Naive thymus-derived CD8-positive, alpha-beta T cell (primary cell): ENCODE measurements at regions not wholly inside any gene's neighbourhood (a gene's known extent, or its start where the extent isn't known, plus 50 kb on each side); places are given as distances from the start of the nearest gene placed in this dataset.

Experiments
- ATAC-seq, 2 donors: fragments of 150-1000 bp; cut with Tn5 transposase in 1 of 2; sonication (Bioruptor Pico), chemical (Tn5 transposase) in 1 of 2; 1 replicate in 1 of 2; 2 replicates in 1 of 2; pipeline ENCODE4 v1.10.0; 2021; ENCODE audit warnings: mild to moderate bottlenecking in 2 of 2, moderate library complexity in 2 of 2
- POLR2A ChIA-PET: fragments of 350-600 bp; sonication (Branson Sonifier 250); formaldehyde crosslinking; loops from one replicate; lab custom pipeline; 2021; ENCODE audit warnings: antibody characterized with exemption; lab: Charles Lee
- DNase-seq, 10 donors: peaks; one replicate each; pipeline versions ENCODE4 v3.0.0 to v3.0.0-alpha.2; 2020 to 2022
- H3K27ac Mint-ChIP-seq, 10 donors: one replicate each; pipeline ENCODE4 v1.8.0; 2020 to 2022; ENCODE audit warnings: mild to moderate bottlenecking in 10 of 10, mixed read lengths in 10 of 10, moderate library complexity in 4 of 10, inconsistent platforms in 1 of 10
- H3K27me3 Mint-ChIP-seq, 5 donors: one replicate each; pipeline ENCODE4 v1.8.0; 2021 to 2022; ENCODE audit warnings: mixed read lengths in 5 of 5
- H3K36me3 Mint-ChIP-seq, 3 donors: one replicate each; pipeline ENCODE4 v1.8.0; 2020 to 2022; ENCODE audit warnings: mixed read lengths in 3 of 3, mild to moderate bottlenecking in 2 of 3, inconsistent platforms in 1 of 3
- H3K4me1 Mint-ChIP-seq, 4 donors: one replicate each; pipeline ENCODE4 v1.8.0; 2021 to 2022; ENCODE audit warnings: mixed read lengths in 4 of 4
- H3K4me3 Mint-ChIP-seq, 10 donors: one replicate each; pipeline ENCODE4 v1.8.0; 2020 to 2022; ENCODE audit warnings: mild to moderate bottlenecking in 10 of 10, mixed read lengths in 10 of 10, moderate library complexity in 6 of 10, inconsistent platforms in 1 of 10
- H3K9me3 Mint-ChIP-seq, 9 donors: one replicate each; pipeline ENCODE4 v1.8.0; 2020 to 2022; ENCODE audit warnings: mixed read lengths in 9 of 9, mild to moderate bottlenecking in 3 of 9, inconsistent platforms in 1 of 9, moderate library complexity in 1 of 9

GRCh38 chr20:52025938-52026337, 165.6 kb downstream of the ZFP64 start:
- Mint-ChIP-seq H3K36me3 (no peaks in the 10 kb centered on the region), H3K27me3 (peaks cover 0 to 2% (median 0%) of the 10 kb centered on the region in 5 donors), H3K4me3 (no peak overlapping the region), H3K9me3 (no peaks in the 10 kb centered on the region), H3K27ac (no peak overlapping the region), H3K4me1 (peaks cover 0 to 6% (median 2%) of the 10 kb centered on the region in 4 donors)
- POLR2A ChIA-PET: no interaction called here
- DNase-seq: no peak
- ATAC-seq: no peak

GRCh38 chr20:52019313-52019712, 172.3 kb downstream of the ZFP64 start:
- Mint-ChIP-seq H3K36me3 (no peaks in the 10 kb centered on the region), H3K27ac (no peak overlapping the region), H3K27me3 (no peaks in the 10 kb centered on the region), H3K4me1 (no peaks in the 10 kb centered on the region), H3K9me3 (no peaks in the 10 kb centered on the region), H3K4me3 (no peak overlapping the region)
- no peak for DNase-seq
- no peak for ATAC-seq
- POLR2A ChIA-PET: no interaction called here

- POLR2A ChIA-PET: interaction anchor here (0.7 kb wide), 1 partner anchor 1772 kb away, joined by 4 read pairs; no protein-coding TSS in a partner anchor
- Mint-ChIP-seq H3K4me1 (no peaks in the 10 kb centered on the region), H3K9me3 (peaks cover 0 to 4% (median 0%) of the 10 kb centered on the region in 9 donors), H3K27ac (no peak overlapping the region), H3K4me3 (no peak overlapping the region), H3K27me3 (peaks cover 0 to 3% (median 0%) of the 10 kb centered on the region in 5 donors), H3K36me3 (peaks cover 0 to 4% (median 0%) of the 10 kb centered on the region in 3 donors)
- no peak for ATAC-seq
- DNase-seq: no peak
These were observed 173.8 kb downstream of the ZFP64 start for GRCh38 chr20:52017669-52018317.

GRCh38 chr20:52016022-52016421, 175.6 kb downstream of the ZFP64 start:
- ATAC-seq: no peak
- POLR2A ChIA-PET: no interaction called here

GRCh38 chr20:52015155-52015554, 176.4 kb downstream of the ZFP64 start:
- ATAC-seq: no peak
- DNase-seq: no peak
- H3K36me3 Mint-ChIP-seq: peaks cover 0 to 17% (median 8%) of the 10 kb centered on the region in 3 donors
- peaks cover 0 to 21% (median 13%) of the 10 kb centered on the region in 9 donors for H3K9me3 Mint-ChIP-seq
- no peak overlapping the region for H3K27ac Mint-ChIP-seq
- POLR2A ChIA-PET: no interaction called here
- no peak overlapping the region for H3K4me3 Mint-ChIP-seq
- H3K4me1 Mint-ChIP-seq: no peaks in the 10 kb centered on the region
- peaks cover 0 to 4% (median 0%) of the 10 kb centered on the region in 5 donors for H3K27me3 Mint-ChIP-seq

More at GRCh38 chr20:52016022-52016421, 175.6 kb downstream of the ZFP64 start:
- peaks cover 0 to 17% (median 6%) of the 10 kb centered on the region in 3 donors for H3K36me3 Mint-ChIP-seq
- peaks cover 0 to 13% (median 5%) of the 10 kb centered on the region in 9 donors for H3K9me3 Mint-ChIP-seq
- H3K4me1 Mint-ChIP-seq: no peaks in the 10 kb centered on the region
- H3K27me3 Mint-ChIP-seq: peaks cover 0 to 4% (median 0%) of the 10 kb centered on the region in 5 donors
- H3K4me3 Mint-ChIP-seq: no peak overlapping the region
- H3K27ac Mint-ChIP-seq: no peak overlapping the region
- no peak for DNase-seq

- POLR2A ChIA-PET: no interaction called here
- Mint-ChIP-seq H3K27ac (no peak overlapping the region), H3K9me3 (peaks cover 0 to 24% (median 16%) of the 10 kb centered on the region in 9 donors), H3K27me3 (peaks cover 0 to 5% (median under 1%) of the 10 kb centered on the region in 5 donors), H3K4me3 (no peak overlapping the region), H3K4me1 (no peaks in the 10 kb centered on the region), H3K36me3 (peaks cover 0 to 17% (median 10%) of the 10 kb centered on the region in 3 donors)
- no peak for DNase-seq
- no peak for ATAC-seq
These were observed 179.5 kb downstream of the ZFP64 start for GRCh38 chr20:52012079-52012478.

GRCh38 chr20:52011093-52011492, 180.5 kb downstream of the ZFP64 start:
- H3K4me3 Mint-ChIP-seq: no peak overlapping the region
- POLR2A ChIA-PET: no interaction called here
- H3K36me3 Mint-ChIP-seq: peaks cover 0 to 17% (median 10%) of the 10 kb centered on the region in 3 donors

GRCh38 chr20:52010541-52010940, 181.0 kb downstream of the ZFP64 start:
- ATAC-seq (no peak), DNase-seq (no peak)
- Mint-ChIP-seq H3K27me3 (peaks cover 0 to 6% (median 3%) of the 10 kb centered on the region in 5 donors), H3K9me3 (peaks cover 0 to 24% (median 16%) of the 10 kb centered on the region in 9 donors), H3K36me3 (peaks cover 0 to 17% (median 10%) of the 10 kb centered on the region in 3 donors), H3K27ac (no peak overlapping the region), H3K4me3 (no peak overlapping the region), H3K4me1 (no peaks in the 10 kb centered on the region)
- POLR2A ChIA-PET: no interaction called here

More at GRCh38 chr20:52011093-52011492, 180.5 kb downstream of the ZFP64 start:
- peaks cover 0 to 24% (median 16%) of the 10 kb centered on the region in 9 donors for H3K9me3 Mint-ChIP-seq
- no peak for DNase-seq
- H3K27ac Mint-ChIP-seq: no peak overlapping the region
- H3K4me1 Mint-ChIP-seq: no peaks in the 10 kb centered on the region
- H3K27me3 Mint-ChIP-seq: peaks cover 0 to 6% (median 3%) of the 10 kb centered on the region in 5 donors
- no peak for ATAC-seq

- ATAC-seq: no peak
- DNase-seq: no peak
- POLR2A ChIA-PET: no interaction called here
- H3K27me3 Mint-ChIP-seq: peaks cover 0 to 7% (median 3%) of the 10 kb centered on the region in 5 donors
- H3K4me1 Mint-ChIP-seq: peaks cover 0 to 1% (median 0%) of the 10 kb centered on the region in 4 donors
- no peak overlapping the region for H3K27ac Mint-ChIP-seq
- peaks cover 0 to 17% (median 10%) of the 10 kb centered on the region in 3 donors for H3K36me3 Mint-ChIP-seq
- H3K4me3 Mint-ChIP-seq: no peak overlapping the region
- peaks cover 0 to 24% (median 16%) of the 10 kb centered on the region in 9 donors for H3K9me3 Mint-ChIP-seq
These were observed 182.7 kb downstream of the ZFP64 start for GRCh38 chr20:52008874-52009273.

GRCh38 chr20:52004715-52005114, 186.9 kb downstream of the ZFP64 start:
- POLR2A ChIA-PET: no interaction called here
- peaks cover 2 to 19% (median 11%) of the 10 kb centered on the region in 5 donors for H3K27me3 Mint-ChIP-seq
- peaks cover 0 to 2% (median 0%) of the 10 kb centered on the region in 3 donors for H3K36me3 Mint-ChIP-seq
- DNase-seq (no peak), ATAC-seq (no peak)
- peaks cover 0 to 3% (median 0%) of the 10 kb centered on the region in 9 donors for H3K9me3 Mint-ChIP-seq
- peak overlapping the region in 1 of 10 donors; percentile 51 for H3K27ac Mint-ChIP-seq
- no peak overlapping the region for H3K4me3 Mint-ChIP-seq
- peaks cover 0 to 1% (median 0%) of the 10 kb centered on the region in 4 donors for H3K4me1 Mint-ChIP-seq

- peaks cover 0 to 3% (median 0%) of the 10 kb centered on the region in 9 donors for H3K9me3 Mint-ChIP-seq
- H3K27ac Mint-ChIP-seq: no peak overlapping the region
- no peak overlapping the region for H3K4me3 Mint-ChIP-seq
- ATAC-seq (no peak), DNase-seq (no peak)
- peaks cover 0 to 1% (median 0%) of the 10 kb centered on the region in 4 donors for H3K4me1 Mint-ChIP-seq
- peaks cover 0 to 2% (median 0%) of the 10 kb centered on the region in 3 donors for H3K36me3 Mint-ChIP-seq
- peaks cover 2 to 19% (median 11%) of the 10 kb centered on the region in 5 donors for H3K27me3 Mint-ChIP-seq
- POLR2A ChIA-PET: no interaction called here
These were observed 187.6 kb downstream of the ZFP64 start for GRCh38 chr20:52004018-52004417.

- ATAC-seq: no peak
- H3K36me3 Mint-ChIP-seq: no peaks in the 10 kb centered on the region
- H3K27ac Mint-ChIP-seq: no peak overlapping the region
- H3K9me3 Mint-ChIP-seq: peaks cover 0 to under 1% (median 0%) of the 10 kb centered on the region in 9 donors
- peaks cover 0 to 1% (median 0%) of the 10 kb centered on the region in 4 donors for H3K4me1 Mint-ChIP-seq
- peaks cover 2 to 19% (median 11%) of the 10 kb centered on the region in 5 donors for H3K27me3 Mint-ChIP-seq
- H3K4me3 Mint-ChIP-seq: no peak overlapping the region
- DNase-seq: no peak
- POLR2A ChIA-PET: no interaction called here
These were observed 188.2 kb downstream of the ZFP64 start for GRCh38 chr20:52003415-52003814.

GRCh38 chr20:52001999-52002666, 189.4 kb downstream of the ZFP64 start:
- H3K4me3 Mint-ChIP-seq: no peak overlapping the region
- H3K4me1 Mint-ChIP-seq: peaks cover 0 to 1% (median 0%) of the 10 kb centered on the region in 4 donors
- DNase-seq: no peak
- H3K9me3 Mint-ChIP-seq: no peaks in the 10 kb centered on the region
- POLR2A ChIA-PET: no interaction called here
- H3K36me3 Mint-ChIP-seq: no peaks in the 10 kb centered on the region
- H3K27me3 Mint-ChIP-seq: peaks cover 2 to 18% (median 12%) of the 10 kb centered on the region in 5 donors
- H3K27ac Mint-ChIP-seq: no peak overlapping the region
- no peak for ATAC-seq
